Lung microvascular endothelial cell (primary cell): ENCODE measurements at regions not wholly inside any gene's neighbourhood (a gene's known extent, or its start where the extent isn't known, plus 50 kb on each side); places are given as distances from the start of the nearest gene placed in this dataset.
A peak's percentile ranks its signal among the peaks of the same experiment; 100 is the strongest.
"Not testable (repeated sequence)": the region's sequence is repeated elsewhere in the genome, so short reads cannot be mapped to it uniquely, and the experiment has no call there.

Experiments used
- DNase-seq, 2 donors: peaks; one replicate each; pipeline versions ENCODE4 v3.0.0 to v3.0.0-alpha.2; 2010; ENCODE audit warnings: low read depth in 2 of 2

GRCh38 chr5:130955041-130955440 lies 210.0 kb downstream of the HINT1 start:
- DNase-seq = no peak

GRCh38 chr5:130954336-130954735 lies 210.7 kb downstream of the HINT1 start:
- DNase-seq = no peak

GRCh38 chr5:130939059-130939458 lies 226.0 kb downstream of the HINT1 start:
- no peak for DNase-seq

- DNase-seq = no peak
Observed at GRCh38 chr5:130937046-130937445, 228.0 kb downstream of the HINT1 start.

GRCh38 chr5:130923543-130924124 lies 241.4 kb downstream of the HINT1 start:
- no peak for DNase-seq

- DNase-seq = no peak
Observed at GRCh38 chr5:130912088-130912487, 253.0 kb downstream of the HINT1 start.

GRCh38 chr5:130908186-130908585 lies 256.9 kb downstream of the HINT1 start:
- DNase-seq = no peak

GRCh38 chr5:130897537-130898195 lies 267.4 kb downstream of the HINT1 start:
- not testable (repeated sequence) for DNase-seq

GRCh38 chr5:130897181-130897536 lies 267.9 kb downstream of the HINT1 start:
- DNase-seq = not testable (repeated sequence)

GRCh38 chr5:130896636-130897035 lies 268.4 kb downstream of the HINT1 start:
- no peak for DNase-seq

- no peak for DNase-seq
Observed at GRCh38 chr5:130893006-130893405, 272.1 kb downstream of the HINT1 start.

- no peak for DNase-seq
Observed at GRCh38 chr5:130890610-130891009, 274.4 kb downstream of the HINT1 start.

GRCh38 chr5:130885691-130886090 lies 279.4 kb downstream of the HINT1 start:
- DNase-seq = no peak

- DNase-seq = no peak
Observed at GRCh38 chr5:130885027-130885426, 280.0 kb downstream of the HINT1 start.

GRCh38 chr5:130884023-130884422 lies 281.0 kb downstream of the HINT1 start:
- DNase-seq = no peak

GRCh38 chr5:130875656-130876055 lies 289.4 kb downstream of the HINT1 start:
- DNase-seq = no peak

GRCh38 chr5:130874861-130875417 lies 290.1 kb downstream of the HINT1 start:
- DNase-seq = no peak

- peak; percentile 26 to 32 for DNase-seq
Observed at GRCh38 chr5:130871346-130872086, 293.5 kb downstream of the HINT1 start.

- no peak for DNase-seq
Observed at GRCh38 chr5:130870691-130871090, 294.4 kb downstream of the HINT1 start.

GRCh38 chr5:130868186-130868840 lies 296.7 kb downstream of the HINT1 start:
- no peak for DNase-seq

GRCh38 chr5:130845049-130845765 lies 319.8 kb downstream of the HINT1 start:
- DNase-seq = no peak
